B cell (primary cell): ENCODE measurements at regions not wholly inside any gene's neighbourhood (a gene's known extent, or its start where the extent isn't known, plus 50 kb on each side); places are given as distances from the start of the nearest gene placed in this dataset.

Source experiments
- ATAC-seq: fragments of 200-7000 bp; cut with Tn5 transposase; one replicate; pipeline ENCODE4 v1.10.0; 2021; ENCODE audit warnings: low read depth, mild to moderate bottlenecking, moderate number of reproducible peaks, moderate library complexity
- CTCF ChIA-PET: fragments of 350-600 bp; sonication (Branson Sonifier 250); formaldehyde crosslinking; loops from one replicate; lab custom pipeline; 2021; ENCODE audit warnings: antibody characterized with exemption, inconsistent platforms; lab: Charles Lee
- POLR2A ChIA-PET: fragments of 350-600 bp; sonication (Branson Sonifier 250); formaldehyde crosslinking; loops from one replicate; lab custom pipeline; 2021; ENCODE audit warnings: antibody characterized with exemption; lab: Charles Lee
- DNase-seq: peaks from one replicate; pipeline ENCODE4 v3.0.0; 2013
- H2AFZ ChIP-seq: 2 replicates; pipeline ENCODE4 v1.6.1; 2012; ENCODE audit warnings: mild to moderate bottlenecking, low read depth, low read length; ENCODE audit not compliant: insufficient read depth, poor library complexity, severe bottlenecking
- H3K27ac ChIP-seq, 2 donors: 1 replicate in 1 of 2; 2 replicates in 1 of 2; pipeline ENCODE4 v1.5.1; 2012 to 2013; ENCODE audit warnings: low read length in 2 of 2, mild to moderate bottlenecking in 2 of 2, moderate library complexity in 1 of 2
- H3K27me3 ChIP-seq, 4 experiments: fragments of 200-600 bp in 1 of 4; sonication (generic) in 1 of 4; replicated peaks in 1 of 4; 1 replicate in 2 of 4; 2 replicates in 2 of 4; pipeline versions ENCODE4 v1.6.1 to v1.7.0; 2013 to 2016; ENCODE audit warnings: low read length in 3 of 4, mild to moderate bottlenecking in 2 of 4, mixed read lengths in 1 of 4, moderate library complexity in 1 of 4; ENCODE audit not compliant: insufficient read depth in 4 of 4, control insufficient read depth in 3 of 4; ENCODE audit errors: control extremely low read depth in 1 of 4
- H3K36me3 ChIP-seq, 2 experiments: replicated peaks in 1 of 2; 1 replicate in 1 of 2; 2 replicates in 1 of 2; pipeline versions ENCODE4 v1.6.1 to v1.7.1; 2013; ENCODE audit warnings: low read length in 1 of 2; ENCODE audit not compliant: insufficient read depth in 2 of 2, control insufficient read depth in 1 of 2; ENCODE audit errors: control extremely low read depth in 1 of 2, extremely low read depth in 1 of 2
- H3K4me1 ChIP-seq, 2 donors: fragments of 200-600 bp in 1 of 2; sonication (generic) in 1 of 2; 1 replicate in 1 of 2; 2 replicates in 1 of 2; pipeline versions ENCODE4 v1.5.1 to v1.6.1; 2013 to 2017; ENCODE audit warnings: low read length in 2 of 2; ENCODE audit not compliant: control insufficient read depth in 2 of 2, insufficient read depth in 2 of 2
- H3K4me2 ChIP-seq: replicated peaks from 2 replicates; pipeline ENCODE3; 2012; ENCODE audit warnings: mild to moderate bottlenecking, low read depth, low read length; ENCODE audit not compliant: poor library complexity, severe bottlenecking
- H3K4me3 ChIP-seq, 5 experiments: fragments of 200-600 bp in 1 of 5; sonication (generic) in 1 of 5; 1 replicate in 3 of 5; 2 replicates in 2 of 5; pipeline versions ENCODE4 v1.5.1 to v1.7.0; 2011 to 2016; ENCODE audit warnings: low read length in 4 of 5, mild to moderate bottlenecking in 4 of 5, low read depth in 2 of 5, control low read depth in 1 of 5, moderate library complexity in 1 of 5; ENCODE audit not compliant: insufficient read depth in 1 of 5; ENCODE audit errors: control extremely low read depth in 1 of 5, extremely low read depth in 1 of 5
- H3K79me2 ChIP-seq: fragments of 200-600 bp; sonication (generic); one replicate; pipeline ENCODE4 v1.6.0; 2016; ENCODE audit warnings: low read length; ENCODE audit not compliant: control insufficient read depth, insufficient read depth
- H3K9ac ChIP-seq: fragments of 200-600 bp; sonication (generic); 2 replicates; pipeline ENCODE4 v1.6.1; 2017; ENCODE audit warnings: mild to moderate bottlenecking, low read length, moderate library complexity
- H3K9me3 ChIP-seq, 3 donors: one replicate each; pipeline versions ENCODE4 v1.6.1 to v1.7.1; 2013; ENCODE audit warnings: low read length in 2 of 3; ENCODE audit not compliant: control insufficient read depth in 2 of 3, insufficient read depth in 1 of 3; ENCODE audit errors: control extremely low read depth in 1 of 3
- H4K20me1 ChIP-seq: 2 replicates; pipeline ENCODE4 v1.6.0; 2012; ENCODE audit warnings: mild to moderate bottlenecking, low read length; ENCODE audit not compliant: insufficient read depth, control insufficient read depth, poor library complexity, severe bottlenecking
- H3K27ac Mint-ChIP-seq: one replicate; pipeline ENCODE4 v1.8.0; 2021; ENCODE audit warnings: mixed read lengths
- H3K27me3 Mint-ChIP-seq: one replicate; pipeline ENCODE4 v1.8.0; 2021; ENCODE audit warnings: mixed read lengths
- H3K4me1 Mint-ChIP-seq: one replicate; pipeline ENCODE4 v1.8.0; 2021; ENCODE audit warnings: mixed read lengths
- H3K4me3 Mint-ChIP-seq: one replicate; pipeline ENCODE4 v1.8.0; 2021; ENCODE audit warnings: mixed read lengths
- H3K9me3 Mint-ChIP-seq: one replicate; pipeline ENCODE4 v1.8.0; 2022; ENCODE audit warnings: mixed read lengths; ENCODE audit not compliant: insufficient read depth
- CTCF ChIP-seq: fragments of 200-600 bp; IDR thresholded peaks from one replicate; pipeline ENCODE4 v1.8.0; 2022; ENCODE audit warnings: antibody characterized with exemption, mild to moderate bottlenecking
- EZH2 ChIP-seq: IDR thresholded peaks from 2 replicates; pipeline ENCODE4 v1.6.1; 2012; ENCODE audit warnings: borderline replicate concordance, low read depth, mild to moderate bottlenecking, moderate library complexity, low read length; ENCODE audit not compliant: insufficient read depth, poor library complexity, severe bottlenecking
- WGBS: methylation state at CpG from one replicate; pipeline ENCODE4 v1.1.5; 2013; ENCODE audit warnings: missing lambda C conversion rate; ENCODE audit not compliant: insufficient coverage; 5-methylcytosine and 5-hydroxymethylcytosine counted together
- intact Hi-C: fragments of 100-400 bp; cut with micrococcal nuclease; formaldehyde crosslinking; loops from one replicate; pipeline ENCODE4 v1.10.0; 2022

GRCh38 chr2:18912225-18912888 is 323.0 kb upstream of the NT5C1B start:
- ATAC-seq (no peak), DNase-seq (no peak)
- Mint-ChIP-seq H3K9me3 (no peaks in the 10 kb centered on the region), H3K27ac (no peak overlapping the region), H3K27me3 (peaks cover 8% of the 10 kb centered on the region), H3K4me3 (no peak overlapping the region), H3K4me1 (no peaks in the 10 kb centered on the region)
- Histone ChIP-seq H3K9ac (no peak overlapping the region), H3K4me1 (no peaks in the 10 kb centered on the region), H3K4me2 (no peak overlapping the region), H3K27me3 (no peaks in the 10 kb centered on the region), H3K27ac (no peak overlapping the region), H3K79me2 (no peaks in the 10 kb centered on the region), H4K20me1 (no peaks in the 10 kb centered on the region), H3K9me3 (no peaks in the 10 kb centered on the region), H3K4me3 (no peak overlapping the region), H2AFZ (no peak overlapping the region), H3K36me3 (no peaks in the 10 kb centered on the region)
- intact Hi-C loops, result no loop called here
- 80% methylated on average over 6 of the region's 8 CpGs for WGBS
- CTCF ChIA-PET, result no interaction called here
- no peak for TF ChIP-seq EZH2
- TF ChIP-seq CTCF, result no peak
- POLR2A ChIA-PET, result no interaction called here

GRCh38 chr2:18911416-18911815 is 322.0 kb upstream of the NT5C1B start:
- Mint-ChIP-seq H3K27me3 (peaks cover 16% of the 10 kb centered on the region), H3K9me3 (no peaks in the 10 kb centered on the region), H3K27ac (no peak overlapping the region), H3K4me3 (no peak overlapping the region), H3K4me1 (no peaks in the 10 kb centered on the region)
- no peak for TF ChIP-seq EZH2
- no peak for TF ChIP-seq CTCF
- intact Hi-C loops, result no loop called here
- H4K20me1 ChIP-seq, result no peaks in the 10 kb centered on the region
- H2AFZ ChIP-seq, result no peak overlapping the region
- H3K4me1 ChIP-seq, result no peaks in the 10 kb centered on the region
- H3K9me3 ChIP-seq, result peaks cover 0 to under 1% (median 0%) of the 10 kb centered on the region in 3 donors
- H3K79me2 ChIP-seq, result no peaks in the 10 kb centered on the region
- whole genome bisulfite sequencing, result 95% methylated on average over 7 of the region's 7 CpGs
- H3K27ac ChIP-seq, result no peak overlapping the region
- H3K36me3 ChIP-seq, result no peaks in the 10 kb centered on the region
- ATAC-seq, result no peak
- ChIA-PET CTCF (no interaction called here), POLR2A (no interaction called here)
- no peak overlapping the region for H3K4me2 ChIP-seq
- H3K27me3 ChIP-seq, result peaks cover 0 to 4% (median under 1%) of the 10 kb centered on the region in 4 experiments
- no peak for DNase-seq
- no peak overlapping the region for H3K9ac ChIP-seq
- H3K4me3 ChIP-seq, result no peak overlapping the region
